Astrocyte of the hippocampus (primary cell): ENCODE measurements at regions not wholly inside any gene's neighbourhood (a gene's known extent, or its start where the extent isn't known, plus 50 kb on each side); places are given as distances from the start of the nearest gene placed in this dataset.
"Not testable (repeated sequence)": the region's sequence is repeated elsewhere in the genome, so short reads cannot be mapped to it uniquely, and the experiment has no call there.

Experiments used
- DNase-seq: peaks from one replicate; pipeline ENCODE4 v3.0.0; 2011; ENCODE audit warnings: low read depth, low spot score

DNA sequence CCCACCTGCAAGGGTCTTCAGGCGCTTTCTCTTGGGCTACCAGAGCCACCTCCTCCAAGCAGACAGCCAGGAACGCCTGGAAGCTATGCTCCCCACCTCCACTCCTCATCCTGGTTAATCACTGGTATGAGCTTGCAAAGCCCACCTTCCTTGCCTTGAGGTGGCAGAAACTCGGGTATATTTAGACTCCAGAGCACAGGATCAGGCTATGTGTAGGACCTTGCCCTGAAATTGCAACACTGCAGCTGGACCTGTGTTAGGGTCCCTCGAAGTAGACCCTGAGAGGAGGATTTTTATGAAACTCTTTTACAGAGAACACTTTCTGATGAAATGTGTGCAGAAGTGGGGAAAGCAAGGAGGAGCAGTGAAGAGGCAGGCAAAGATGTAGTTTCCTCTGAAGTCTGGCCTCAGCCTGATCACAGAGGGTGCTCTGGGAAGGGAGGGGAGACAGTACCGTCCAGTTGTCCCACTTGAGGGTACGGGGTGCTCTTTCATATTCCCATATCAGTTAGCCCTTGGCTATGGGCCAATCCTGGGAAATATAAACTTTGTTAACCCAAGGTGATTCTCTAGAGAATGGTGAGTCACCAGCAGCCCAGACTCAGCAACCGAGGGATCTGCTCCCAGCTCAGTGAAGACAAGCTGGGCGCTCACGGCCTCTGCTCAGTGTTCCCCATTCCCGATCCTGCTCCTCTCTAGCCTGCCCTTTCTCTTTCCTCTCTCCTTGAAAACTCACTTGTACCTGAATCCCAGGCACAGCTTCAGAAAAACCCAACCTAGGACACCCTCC lies 157.9 kb downstream of the UQCRFS1 start:
- DNase-seq, result no peak

DNA sequence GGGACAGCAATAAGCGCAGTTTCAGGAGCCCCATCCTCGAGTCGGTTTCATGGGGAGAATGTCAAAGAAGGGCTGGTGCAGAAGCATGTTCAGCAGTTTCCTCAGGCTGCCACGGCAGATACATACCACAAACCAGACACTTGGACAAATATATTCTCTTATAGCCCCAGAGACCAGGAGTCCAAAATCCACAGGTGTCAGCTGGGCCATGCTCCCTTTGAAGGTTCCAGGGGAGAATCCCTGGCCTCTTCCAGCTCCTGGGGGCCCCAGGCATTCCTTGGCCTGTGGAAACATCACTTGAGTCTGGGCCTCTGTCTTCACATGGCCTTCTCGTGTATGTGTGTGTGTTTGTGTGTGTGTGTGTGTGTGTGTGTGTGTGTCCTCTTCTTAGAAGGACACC lies 164.1 kb downstream of the UQCRFS1 start:
- DNase-seq, result no peak

DNA sequence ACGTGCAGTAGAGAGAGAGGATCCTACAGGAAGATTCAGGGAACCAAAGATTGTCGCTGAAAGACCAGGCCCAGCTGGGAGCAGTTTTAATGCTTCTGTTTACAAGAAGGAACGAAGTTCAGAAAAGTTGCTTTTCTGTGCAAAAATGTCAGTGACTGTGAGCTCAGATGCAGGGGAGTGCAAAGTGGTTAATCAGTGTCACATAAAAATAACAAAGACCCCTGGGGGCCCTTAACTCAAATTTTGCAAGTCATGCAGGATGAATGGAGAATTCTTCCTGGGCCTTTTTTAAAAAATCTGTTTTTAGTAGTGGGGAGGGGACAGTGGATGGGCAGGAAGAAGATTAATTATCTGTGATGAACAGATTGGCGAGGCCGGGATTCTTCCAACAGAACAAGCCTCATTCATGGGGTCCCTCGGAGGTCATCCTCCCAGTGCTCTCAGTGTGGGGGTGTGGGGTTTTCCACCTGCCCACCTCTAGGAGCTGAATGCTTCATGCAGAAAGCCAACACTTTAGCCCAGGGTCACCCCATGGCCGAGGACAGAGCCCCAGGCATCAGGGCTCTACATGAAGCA lies 167.2 kb downstream of the UQCRFS1 start:
- no peak for DNase-seq

DNA sequence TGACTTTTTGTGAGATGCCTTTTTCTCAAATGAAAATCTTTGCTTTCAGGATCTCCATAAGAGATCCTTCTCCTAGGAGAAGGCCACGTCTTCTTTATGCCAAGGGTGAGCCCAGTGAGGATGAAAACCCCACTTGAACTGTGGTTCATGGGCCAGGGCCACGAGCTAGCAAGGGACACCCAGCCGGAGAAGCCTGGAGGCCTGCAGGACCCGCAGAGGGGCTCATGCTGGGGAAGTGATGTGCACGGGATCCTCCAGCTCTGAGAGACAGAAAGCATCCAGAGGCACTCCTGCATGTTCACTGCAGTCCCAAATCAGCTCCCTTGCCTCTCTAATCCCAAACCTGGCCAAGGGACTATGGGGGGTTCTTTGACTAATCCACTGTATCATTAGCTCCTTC lies 168.9 kb downstream of the UQCRFS1 start:
- DNase-seq, result no peak

DNA sequence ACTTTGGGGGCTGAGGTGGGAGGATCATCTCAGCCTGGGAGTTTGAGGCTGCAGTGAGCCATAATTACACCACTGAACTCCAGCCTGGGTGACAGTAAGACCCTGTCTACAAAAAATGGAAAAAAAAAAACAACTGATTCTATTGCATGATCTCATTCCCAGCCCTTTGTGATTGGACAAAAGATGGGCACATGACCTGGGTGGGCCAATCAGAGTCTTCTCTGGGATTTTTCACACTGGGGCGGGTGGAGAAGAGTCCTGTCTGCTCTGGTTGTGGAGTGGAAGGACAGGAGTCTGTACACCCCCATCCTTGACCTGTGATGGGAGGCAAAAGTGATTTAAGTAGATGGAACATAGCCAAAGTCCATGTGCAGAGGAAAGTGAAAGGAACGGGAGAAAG lies 170.5 kb downstream of the UQCRFS1 start:
- no peak for DNase-seq

- DNase-seq, result no peak
These were observed 172.0 kb downstream of the UQCRFS1 start for GRCh38 chr19:29040951-29041350.

DNA sequence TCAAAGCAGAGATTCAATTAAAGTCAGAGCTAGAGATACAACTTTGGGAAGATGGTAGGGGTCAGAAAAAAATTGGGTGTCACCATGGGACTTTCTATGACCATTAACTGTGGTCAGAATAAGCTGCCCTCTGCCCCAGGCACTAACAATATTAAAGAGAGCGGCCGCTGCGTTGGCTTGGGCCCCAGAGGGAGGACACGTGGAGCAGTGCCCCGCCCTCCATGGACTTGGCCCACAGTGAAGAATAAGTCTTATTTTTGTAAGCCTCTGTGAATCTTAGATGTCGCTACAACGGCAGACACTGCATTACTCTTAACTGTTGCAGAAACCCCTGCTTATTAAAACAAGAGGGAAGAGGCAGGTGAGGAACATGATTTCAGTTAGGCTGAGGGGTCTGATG lies 172.7 kb downstream of the UQCRFS1 start:
- no peak for DNase-seq

GRCh38 chr19:29039036-29039435 lies 173.9 kb downstream of the UQCRFS1 start:
- DNase-seq, result not testable (repeated sequence)

- DNase-seq, result no peak
These were observed 181.7 kb downstream of the UQCRFS1 start for GRCh38 chr19:29031216-29031615.

GRCh38 chr19:29029268-29029958 lies 183.5 kb downstream of the UQCRFS1 start:
- DNase-seq, result no peak

DNA sequence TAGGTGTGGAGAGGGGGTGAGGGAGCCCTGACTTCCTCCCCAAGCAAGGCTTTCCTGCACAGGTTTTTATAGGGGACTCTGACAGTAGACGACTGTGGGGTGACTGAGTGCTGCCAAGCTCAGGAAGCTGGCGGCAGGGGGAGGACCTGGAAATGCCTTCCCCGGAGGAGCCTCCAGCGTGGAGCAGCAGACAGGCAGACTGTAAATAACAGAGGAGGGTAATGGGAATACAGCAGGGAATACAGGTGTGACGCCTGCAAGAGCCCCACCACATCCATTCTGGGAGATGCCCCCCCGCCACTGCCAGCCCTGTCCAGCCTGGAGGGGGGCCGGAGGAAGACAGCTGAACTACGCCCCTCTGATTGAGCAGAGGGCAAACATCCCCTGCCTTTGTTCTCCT lies 190.4 kb downstream of the UQCRFS1 start:
- DNase-seq, result no peak

DNA sequence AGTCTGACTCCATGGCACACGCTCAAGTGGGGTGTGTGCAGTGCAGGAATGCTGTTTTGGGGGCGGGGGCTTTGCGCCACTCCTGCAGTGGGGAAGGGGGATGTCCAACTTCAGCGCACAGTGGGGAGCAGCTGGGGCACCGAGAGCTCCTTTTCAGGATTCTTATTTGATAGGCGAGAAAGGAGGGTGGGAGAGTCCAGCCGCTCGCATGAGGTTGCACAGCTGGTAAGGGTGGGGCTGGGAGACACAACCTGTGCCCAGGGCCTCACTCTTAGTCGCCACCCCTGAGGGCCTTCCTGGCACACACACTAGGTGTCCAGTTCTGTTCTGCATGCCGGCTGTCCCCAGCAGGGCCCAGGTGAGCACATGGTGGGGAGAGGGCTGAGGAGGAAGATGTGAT lies 190.8 kb downstream of the UQCRFS1 start:
- DNase-seq, result no peak

DNA sequence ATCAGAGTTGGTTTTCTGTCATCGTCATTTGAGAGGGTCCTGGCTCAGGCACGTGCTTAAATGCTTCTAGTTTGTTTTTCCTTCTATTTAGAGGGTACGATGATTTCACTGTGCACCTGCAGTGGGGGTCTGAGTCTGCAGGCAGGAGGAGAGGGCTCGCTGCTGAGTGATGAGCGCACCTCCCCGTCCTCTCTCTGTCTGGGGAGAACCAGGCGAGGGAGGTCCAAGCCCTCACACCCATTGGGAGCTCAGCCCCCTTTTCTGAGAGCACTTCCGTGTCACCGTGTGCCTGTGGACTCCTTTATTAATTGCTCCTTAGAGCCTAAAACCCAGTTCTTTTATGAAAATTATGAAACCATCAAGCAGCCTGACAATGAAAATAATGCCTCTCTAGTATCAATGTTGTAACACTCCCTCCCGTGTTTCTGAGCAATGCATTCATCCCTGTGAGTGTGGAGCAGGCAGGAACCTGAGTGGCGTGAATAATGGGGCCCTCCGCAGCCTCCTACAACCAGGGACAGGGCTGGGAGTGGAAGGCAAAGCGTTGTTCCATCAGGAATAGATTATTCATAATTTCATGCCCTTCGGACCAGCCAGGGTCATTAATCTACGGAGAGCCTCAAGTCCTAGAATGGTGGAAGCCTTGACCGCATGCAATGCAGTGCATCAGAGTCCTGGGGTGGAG lies 191.6 kb downstream of the UQCRFS1 start:
- DNase-seq, result no peak

- DNase-seq, result no peak
These were observed 193.5 kb downstream of the UQCRFS1 start for GRCh38 chr19:29019403-29019802.

- DNase-seq, result no peak
These were observed 194.4 kb downstream of the UQCRFS1 start for GRCh38 chr19:29018542-29018941.

DNA sequence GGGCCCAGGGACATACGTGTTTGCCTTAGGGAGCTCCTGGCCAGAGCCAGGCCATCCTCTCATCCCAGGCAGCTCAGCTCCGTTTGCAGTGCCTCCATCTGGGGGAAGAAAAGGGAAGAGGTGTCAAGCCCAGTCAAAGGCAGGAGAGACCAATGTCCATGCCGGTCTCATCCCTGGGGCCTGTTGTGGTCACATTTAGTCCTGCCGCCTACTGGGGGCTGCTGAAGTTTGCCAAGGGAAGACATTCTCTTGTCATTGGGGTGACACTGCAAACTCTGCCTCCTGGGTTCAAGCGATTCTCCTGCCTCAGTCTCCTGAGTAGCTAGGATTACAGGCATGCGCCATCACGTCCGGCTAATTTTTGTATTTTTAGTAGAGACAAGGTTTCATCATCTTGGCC lies 195.2 kb downstream of the UQCRFS1 start:
- DNase-seq, result no peak

- DNase-seq, result no peak
These were observed 195.8 kb downstream of the UQCRFS1 start for GRCh38 chr19:29016926-29017760.

- no peak for DNase-seq
These were observed 196.6 kb downstream of the UQCRFS1 start for GRCh38 chr19:29016353-29016752.

DNA sequence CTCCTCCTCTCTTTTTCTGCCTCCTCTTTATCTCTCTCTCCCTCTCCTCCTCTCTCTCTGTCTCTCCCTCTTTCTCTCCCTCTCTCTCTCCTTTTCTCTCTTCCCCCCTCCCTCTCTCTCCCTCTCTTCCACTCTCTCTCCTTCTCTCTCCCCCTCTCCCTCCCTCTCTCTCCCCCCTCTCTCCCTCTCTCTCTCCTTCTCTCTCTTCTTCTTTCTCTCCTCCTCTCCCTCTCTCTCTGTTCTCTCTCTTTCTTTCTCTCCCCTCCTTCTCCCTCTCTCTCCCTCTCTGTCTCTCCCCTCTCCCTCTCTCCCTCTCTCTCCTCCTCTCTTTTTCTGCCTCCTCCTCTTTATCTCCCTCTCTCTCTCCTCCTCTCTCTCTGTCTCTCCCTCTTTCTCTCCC lies 197.4 kb downstream of the UQCRFS1 start:
- no peak for DNase-seq

DNA sequence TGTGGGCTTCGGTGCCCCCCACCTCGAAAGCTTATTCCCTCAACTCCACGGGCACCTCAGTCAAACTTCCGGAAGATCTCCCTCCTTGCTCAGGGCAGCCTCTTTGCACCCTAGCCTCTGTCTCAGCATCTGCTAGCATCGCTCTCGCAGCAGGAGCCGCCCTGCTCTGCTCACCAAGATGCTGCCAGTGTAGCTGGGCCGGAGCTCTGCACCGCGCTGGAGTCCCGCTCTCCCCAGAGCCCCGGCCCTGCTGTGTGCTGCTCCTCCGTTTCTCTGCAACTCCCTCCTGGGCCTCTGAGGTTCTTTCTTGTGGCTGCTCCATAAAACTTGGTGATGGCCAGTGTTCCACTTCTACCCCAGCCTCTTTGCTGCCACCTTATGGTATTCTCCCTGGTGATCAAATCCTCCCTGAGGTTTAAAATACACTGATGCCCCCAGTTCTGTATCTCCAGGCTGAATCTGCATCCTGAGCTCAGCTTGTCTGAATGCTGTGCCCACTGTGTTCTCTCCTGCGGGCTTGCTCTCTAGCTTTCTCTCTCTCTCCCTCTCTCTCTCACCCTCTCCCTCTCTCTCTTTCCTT lies 198.0 kb downstream of the UQCRFS1 start:
- no peak for DNase-seq

DNA sequence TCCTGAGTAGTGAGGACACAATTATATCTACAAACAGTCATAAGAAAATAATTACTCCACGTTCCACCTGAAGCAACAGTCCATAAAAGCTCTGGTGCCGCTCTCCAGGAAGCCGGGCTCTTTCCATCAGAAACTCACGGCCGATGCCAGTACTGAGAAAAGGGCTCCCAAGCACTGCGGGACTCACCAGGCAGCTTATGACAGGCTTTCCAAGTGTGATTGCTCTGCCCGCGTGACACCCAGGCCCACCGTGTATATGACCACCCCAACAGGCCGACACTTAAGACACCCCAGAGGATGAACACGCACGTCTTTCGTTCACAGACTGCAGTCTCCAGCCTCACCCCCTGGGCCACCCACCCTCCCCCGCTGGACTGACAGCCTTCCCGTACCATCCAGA lies 199.0 kb downstream of the UQCRFS1 start:
- DNase-seq, result no peak
